ENCODE measurements at regions not wholly inside any gene's neighbourhood (a gene's known extent, or its start where the extent isn't known, plus 50 kb on each side); places are given as distances from the start of the nearest gene placed in this dataset.

GRCh38 chr7:57370739-57371098 is 79.3 kb upstream of the ZNF716 start:
- H3K27ac ChIP-seq, result no peak overlapping the region
- TF ChIP-seq, protein P1, sequence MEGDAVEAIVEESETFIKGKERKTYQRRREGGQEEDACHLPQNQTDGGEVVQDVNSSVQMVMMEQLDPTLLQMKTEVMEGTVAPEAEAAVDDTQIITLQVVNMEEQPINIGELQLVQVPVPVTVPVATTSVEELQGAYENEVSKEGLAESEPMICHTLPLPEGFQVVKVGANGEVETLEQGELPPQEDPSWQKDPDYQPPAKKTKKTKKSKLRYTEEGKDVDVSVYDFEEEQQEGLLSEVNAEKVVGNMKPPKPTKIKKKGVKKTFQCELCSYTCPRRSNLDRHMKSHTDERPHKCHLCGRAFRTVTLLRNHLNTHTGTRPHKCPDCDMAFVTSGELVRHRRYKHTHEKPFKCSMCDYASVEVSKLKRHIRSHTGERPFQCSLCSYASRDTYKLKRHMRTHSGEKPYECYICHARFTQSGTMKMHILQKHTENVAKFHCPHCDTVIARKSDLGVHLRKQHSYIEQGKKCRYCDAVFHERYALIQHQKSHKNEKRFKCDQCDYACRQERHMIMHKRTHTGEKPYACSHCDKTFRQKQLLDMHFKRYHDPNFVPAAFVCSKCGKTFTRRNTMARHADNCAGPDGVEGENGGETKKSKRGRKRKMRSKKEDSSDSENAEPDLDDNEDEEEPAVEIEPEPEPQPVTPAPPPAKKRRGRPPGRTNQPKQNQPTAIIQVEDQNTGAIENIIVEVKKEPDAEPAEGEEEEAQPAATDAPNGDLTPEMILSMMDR (IDR thresholded peaks at IDR 0.05), result no peak
- TF ChIP-seq ZFX (IDR thresholded peaks at IDR 0.05; ENCODE audit: borderline replicate concordance), result no peak

GRCh38 chr7:57375783-57376182 is 74.2 kb upstream of the ZNF716 start:
- TF ChIP-seq ZFX (IDR thresholded peaks at IDR 0.05; ENCODE audit: borderline replicate concordance), result no peak
- TF ChIP-seq, protein P1 (IDR thresholded peaks at IDR 0.05), result no peak

DNA sequence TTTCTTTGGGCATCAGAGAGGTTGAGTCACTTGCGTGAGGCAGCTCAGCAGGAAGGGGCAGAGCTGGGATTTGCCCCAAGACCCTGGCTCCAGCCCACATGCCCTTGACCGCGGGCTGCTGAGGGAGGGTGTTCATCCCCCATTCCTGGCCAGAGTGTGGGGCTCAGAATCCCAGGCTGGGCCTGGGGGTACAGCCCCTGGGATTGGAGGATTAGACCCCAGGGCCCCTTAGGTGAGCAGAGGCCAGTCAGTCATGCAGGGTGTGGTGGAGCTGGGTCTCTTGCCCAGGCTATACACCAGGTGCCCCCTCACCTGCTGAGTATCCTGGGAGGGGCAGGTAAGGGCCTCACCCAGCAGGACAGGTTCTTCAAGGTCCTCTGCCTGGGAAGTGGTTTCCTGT is 68.4 kb upstream of the ZNF716 start:
- no peak overlapping the region for H3K27ac ChIP-seq
- TF ChIP-seq, protein P1 (IDR thresholded peaks at IDR 0.05), result no peak
- no peak for TF ChIP-seq ZFX (IDR thresholded peaks at IDR 0.05; ENCODE audit: borderline replicate concordance)

More at GRCh38 chr7:57375783-57376182, 74.2 kb upstream of the ZNF716 start:
- H3K27ac ChIP-seq, result no peak overlapping the region

DNA sequence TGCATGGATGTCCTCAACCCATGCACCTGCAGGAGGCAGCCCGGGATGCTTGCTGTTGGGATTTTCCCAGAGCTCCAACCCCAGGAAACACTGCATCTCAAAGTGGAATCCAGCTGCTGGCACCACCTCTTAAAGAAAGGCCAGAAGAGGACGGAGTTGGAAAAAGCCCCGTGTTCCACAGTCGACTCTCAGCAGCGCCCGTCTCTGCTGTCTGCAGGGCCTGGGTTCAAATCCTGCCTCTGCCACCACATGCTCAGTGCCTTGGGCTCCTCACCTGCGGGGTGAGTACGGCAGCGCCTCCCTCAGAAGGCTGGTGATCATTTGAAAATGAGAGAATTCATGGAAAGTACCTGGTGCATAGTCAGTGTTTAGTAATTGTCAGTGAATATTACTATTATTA is 65.6 kb upstream of the ZNF716 start:
- H3K27ac ChIP-seq, result no peak overlapping the region
- no peak for TF ChIP-seq ZFX (IDR thresholded peaks at IDR 0.05; ENCODE audit: borderline replicate concordance)

DNA sequence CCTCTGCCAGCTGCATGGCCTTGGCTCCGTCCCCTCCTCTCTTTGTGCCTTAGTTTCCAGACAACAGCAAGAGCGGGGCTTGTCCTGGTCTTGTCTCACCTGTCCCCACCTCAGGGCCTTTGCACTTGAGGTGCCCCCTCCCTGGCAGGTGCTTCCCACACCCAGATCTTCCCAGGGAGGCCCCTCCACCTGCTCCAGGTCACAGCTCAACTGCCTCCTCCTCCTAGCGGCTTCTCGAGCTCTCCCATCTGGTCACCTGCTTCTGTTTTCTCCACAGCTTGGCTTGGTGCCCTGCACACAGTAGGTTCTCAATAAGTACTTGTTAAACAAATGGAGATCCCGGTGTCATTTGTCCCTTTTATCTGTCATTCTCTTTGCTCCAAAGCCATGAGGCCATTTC is 64.3 kb upstream of the ZNF716 start:
- no peak for TF ChIP-seq ZFX (IDR thresholded peaks at IDR 0.05; ENCODE audit: borderline replicate concordance)
- TF ChIP-seq, protein P1 (IDR thresholded peaks at IDR 0.05), result no peak
- no peak overlapping the region for H3K27ac ChIP-seq

DNA sequence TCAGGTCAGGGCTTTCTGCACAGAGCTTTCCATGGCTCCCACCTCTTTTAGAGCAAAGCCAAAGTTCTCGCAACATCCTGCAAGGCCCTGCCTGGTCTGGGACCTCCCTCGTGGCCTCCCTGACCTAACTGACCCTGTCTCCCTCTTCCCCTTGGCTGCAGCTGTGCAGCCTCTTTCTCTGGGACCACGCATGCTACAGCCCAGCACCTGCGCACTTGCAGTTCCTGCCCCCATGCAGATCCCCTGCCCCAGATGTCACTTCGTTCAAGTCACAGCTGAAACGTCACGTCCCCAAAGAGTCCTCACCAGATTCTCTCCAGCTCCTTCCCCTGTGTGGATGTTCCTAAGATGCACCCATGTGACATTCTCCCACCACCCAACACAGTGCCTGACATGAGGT is 61.2 kb upstream of the ZNF716 start:
- TF ChIP-seq, protein P1 (IDR thresholded peaks at IDR 0.05), result no peak
- no peak for TF ChIP-seq ZFX (IDR thresholded peaks at IDR 0.05; ENCODE audit: borderline replicate concordance)
- no peak overlapping the region for H3K27ac ChIP-seq

DNA sequence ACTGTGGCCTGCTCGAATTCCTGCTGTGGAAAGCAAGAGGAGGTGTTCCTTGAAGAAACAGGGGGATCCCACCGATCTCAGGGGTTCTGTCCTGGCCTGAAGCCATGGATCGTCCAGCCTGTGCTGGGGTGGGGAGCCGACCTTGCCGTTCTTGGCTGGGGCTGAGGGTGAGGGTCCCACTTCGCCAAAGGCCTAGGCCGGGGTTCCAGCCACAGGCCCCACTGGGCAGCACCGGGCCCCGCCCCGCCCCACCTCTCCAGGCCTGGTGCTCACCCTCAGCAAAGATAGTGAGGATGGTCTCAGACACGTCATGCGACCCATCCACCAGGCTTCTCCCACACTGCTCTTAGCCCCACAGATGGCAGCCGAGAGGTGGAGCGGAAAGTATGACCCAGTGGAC is 51.4 kb upstream of the ZNF716 start:
- TF ChIP-seq, protein P1 (IDR thresholded peaks at IDR 0.05), result no peak
- no peak for TF ChIP-seq ZFX (IDR thresholded peaks at IDR 0.05; ENCODE audit: borderline replicate concordance)

GRCh38 chr7:57399251-57399940 is 50.6 kb upstream of the ZNF716 start:
- TF ChIP-seq, protein P1 (IDR thresholded peaks at IDR 0.05), result no peak
- TF ChIP-seq ZFX (IDR thresholded peaks at IDR 0.05; ENCODE audit: borderline replicate concordance), result no peak
- no peak overlapping the region for H3K27ac ChIP-seq

More for the DNA sequence above, 51.4 kb upstream of the ZNF716 start:
- H3K27ac ChIP-seq, result no peak overlapping the region
